Liver (tissue), 3 donors: ENCODE measurements at regions not wholly inside any gene's neighbourhood (a gene's known extent, or its start where the extent isn't known, plus 50 kb on each side); places are given as distances from the start of the nearest gene placed in this dataset.

Source experiments
- TAF1 ChIP-seq: conservative IDR thresholded peaks from 2 replicates; pipeline ENCODE4 v1.6.1; 2016; ENCODE audit warnings: antibody characterized with exemption, mild to moderate bottlenecking
- YY1 ChIP-seq: IDR thresholded peaks from 2 replicates; pipeline ENCODE4 v1.6.1; 2016; ENCODE audit warnings: antibody characterized with exemption, mild to moderate bottlenecking
- TF ChIP-seq, protein P1 (sequence below): fragments of 150-350 bp; IDR thresholded peaks from 2 replicates; pipeline ENCODE4 v1.5.1; 2017; ENCODE audit warnings: improper control_type of control experiment, low read depth, low read length; ENCODE audit not compliant: missing input control
- TF ChIP-seq, protein P2 (sequence below): IDR thresholded peaks from 2 replicates; pipeline ENCODE4 v1.6.1; 2016; ENCODE audit warnings: antibody characterized with exemption, mild to moderate bottlenecking
- TF ChIP-seq, protein P3 (sequence below): IDR thresholded peaks from 2 replicates; pipeline ENCODE4 v1.6.1; 2016; ENCODE audit warnings: antibody characterized with exemption
- TF ChIP-seq, protein P4 (sequence below): IDR thresholded peaks from 2 replicates; pipeline ENCODE4 v1.6.1; 2016; ENCODE audit warnings: antibody characterized with exemption
- donor health status: healthy.
- donor health status: healthy.

DNA sequence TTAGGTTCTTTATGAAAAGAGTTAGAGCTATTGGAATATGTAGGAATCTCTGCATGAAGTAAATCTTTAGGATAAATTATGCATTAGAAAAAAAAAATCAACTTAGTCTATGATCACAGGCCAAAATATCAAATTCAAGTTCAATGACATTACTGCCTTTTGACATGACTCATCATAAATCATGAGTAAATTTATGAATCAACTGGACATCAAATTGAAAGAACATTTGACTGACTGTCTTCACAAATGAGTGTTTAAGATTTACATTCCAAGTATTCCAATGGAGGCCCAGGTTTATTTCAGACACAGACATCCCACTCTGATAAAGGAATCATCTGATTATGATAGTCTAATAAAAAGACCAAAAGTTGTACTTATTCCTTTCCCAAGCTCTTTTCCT is 192.8 kb upstream of the TTC14 start:
- TF ChIP-seq, protein P1, sequence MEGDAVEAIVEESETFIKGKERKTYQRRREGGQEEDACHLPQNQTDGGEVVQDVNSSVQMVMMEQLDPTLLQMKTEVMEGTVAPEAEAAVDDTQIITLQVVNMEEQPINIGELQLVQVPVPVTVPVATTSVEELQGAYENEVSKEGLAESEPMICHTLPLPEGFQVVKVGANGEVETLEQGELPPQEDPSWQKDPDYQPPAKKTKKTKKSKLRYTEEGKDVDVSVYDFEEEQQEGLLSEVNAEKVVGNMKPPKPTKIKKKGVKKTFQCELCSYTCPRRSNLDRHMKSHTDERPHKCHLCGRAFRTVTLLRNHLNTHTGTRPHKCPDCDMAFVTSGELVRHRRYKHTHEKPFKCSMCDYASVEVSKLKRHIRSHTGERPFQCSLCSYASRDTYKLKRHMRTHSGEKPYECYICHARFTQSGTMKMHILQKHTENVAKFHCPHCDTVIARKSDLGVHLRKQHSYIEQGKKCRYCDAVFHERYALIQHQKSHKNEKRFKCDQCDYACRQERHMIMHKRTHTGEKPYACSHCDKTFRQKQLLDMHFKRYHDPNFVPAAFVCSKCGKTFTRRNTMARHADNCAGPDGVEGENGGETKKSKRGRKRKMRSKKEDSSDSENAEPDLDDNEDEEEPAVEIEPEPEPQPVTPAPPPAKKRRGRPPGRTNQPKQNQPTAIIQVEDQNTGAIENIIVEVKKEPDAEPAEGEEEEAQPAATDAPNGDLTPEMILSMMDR, result no peak
- TF ChIP-seq, protein P2, sequence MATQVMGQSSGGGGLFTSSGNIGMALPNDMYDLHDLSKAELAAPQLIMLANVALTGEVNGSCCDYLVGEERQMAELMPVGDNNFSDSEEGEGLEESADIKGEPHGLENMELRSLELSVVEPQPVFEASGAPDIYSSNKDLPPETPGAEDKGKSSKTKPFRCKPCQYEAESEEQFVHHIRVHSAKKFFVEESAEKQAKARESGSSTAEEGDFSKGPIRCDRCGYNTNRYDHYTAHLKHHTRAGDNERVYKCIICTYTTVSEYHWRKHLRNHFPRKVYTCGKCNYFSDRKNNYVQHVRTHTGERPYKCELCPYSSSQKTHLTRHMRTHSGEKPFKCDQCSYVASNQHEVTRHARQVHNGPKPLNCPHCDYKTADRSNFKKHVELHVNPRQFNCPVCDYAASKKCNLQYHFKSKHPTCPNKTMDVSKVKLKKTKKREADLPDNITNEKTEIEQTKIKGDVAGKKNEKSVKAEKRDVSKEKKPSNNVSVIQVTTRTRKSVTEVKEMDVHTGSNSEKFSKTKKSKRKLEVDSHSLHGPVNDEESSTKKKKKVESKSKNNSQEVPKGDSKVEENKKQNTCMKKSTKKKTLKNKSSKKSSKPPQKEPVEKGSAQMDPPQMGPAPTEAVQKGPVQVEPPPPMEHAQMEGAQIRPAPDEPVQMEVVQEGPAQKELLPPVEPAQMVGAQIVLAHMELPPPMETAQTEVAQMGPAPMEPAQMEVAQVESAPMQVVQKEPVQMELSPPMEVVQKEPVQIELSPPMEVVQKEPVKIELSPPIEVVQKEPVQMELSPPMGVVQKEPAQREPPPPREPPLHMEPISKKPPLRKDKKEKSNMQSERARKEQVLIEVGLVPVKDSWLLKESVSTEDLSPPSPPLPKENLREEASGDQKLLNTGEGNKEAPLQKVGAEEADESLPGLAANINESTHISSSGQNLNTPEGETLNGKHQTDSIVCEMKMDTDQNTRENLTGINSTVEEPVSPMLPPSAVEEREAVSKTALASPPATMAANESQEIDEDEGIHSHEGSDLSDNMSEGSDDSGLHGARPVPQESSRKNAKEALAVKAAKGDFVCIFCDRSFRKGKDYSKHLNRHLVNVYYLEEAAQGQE, result no peak
- TF ChIP-seq, protein P3, sequence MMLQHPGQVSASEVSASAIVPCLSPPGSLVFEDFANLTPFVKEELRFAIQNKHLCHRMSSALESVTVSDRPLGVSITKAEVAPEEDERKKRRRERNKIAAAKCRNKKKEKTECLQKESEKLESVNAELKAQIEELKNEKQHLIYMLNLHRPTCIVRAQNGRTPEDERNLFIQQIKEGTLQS, result no peak
- TF ChIP-seq TAF1 (no peak), YY1 (no peak)
- TF ChIP-seq, protein P4, sequence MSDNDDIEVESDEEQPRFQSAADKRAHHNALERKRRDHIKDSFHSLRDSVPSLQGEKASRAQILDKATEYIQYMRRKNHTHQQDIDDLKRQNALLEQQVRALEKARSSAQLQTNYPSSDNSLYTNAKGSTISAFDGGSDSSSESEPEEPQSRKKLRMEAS, result no peak
